ENCODE measurements at regions not wholly inside any gene's neighbourhood (a gene's known extent, or its start where the extent isn't known, plus 50 kb on each side); places are given as distances from the start of the nearest gene placed in this dataset.

DNA sequence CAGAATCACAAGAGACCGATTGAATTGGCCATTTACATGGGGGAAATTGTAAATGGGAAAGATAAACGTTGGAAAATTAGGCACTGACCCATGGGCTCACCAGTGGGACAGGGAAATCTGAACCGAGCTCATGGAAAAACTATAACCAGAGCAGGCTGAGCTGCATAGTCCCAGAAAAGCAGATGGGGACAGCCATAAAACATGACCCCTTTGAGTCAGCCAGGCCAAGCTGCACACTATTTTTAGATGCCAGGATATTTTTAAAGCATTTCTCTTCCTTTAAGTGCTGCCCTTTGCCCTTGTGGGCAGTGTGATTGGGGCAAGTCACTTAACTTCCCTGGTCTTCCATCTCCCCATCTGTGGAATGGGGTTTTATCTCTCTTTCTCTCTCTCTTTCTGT is 184.1 kb downstream of the FOXD2 start (continued):
- no peak for TF ChIP-seq SIX5 (IDR thresholded peaks at IDR 0.05; ENCODE audit: low read depth, low read length)
- no peak for TF ChIP-seq ZNF274 (IDR thresholded peaks at IDR 0.05; ENCODE audit: borderline replicate concordance, extremely low read depth, low read length)
- TF ChIP-seq CHD2 (IDR thresholded peaks at IDR 0.05; ENCODE audit: low read length), result no peak
- TF ChIP-seq RXRA (IDR thresholded peaks at IDR 0.05; ENCODE audit: insufficient read depth, low read depth, low read length), result no peak
- TF ChIP-seq SP1 (IDR thresholded peaks at IDR 0.05; ENCODE audit: low read depth, low read length), result no peak
- TF ChIP-seq HDAC6 (IDR thresholded peaks at IDR 0.05; ENCODE audit: low read depth, low read length), result no peak
- TF ChIP-seq RAD21 (IDR thresholded peaks at IDR 0.05 in 1 of 2, conservative IDR thresholded peaks at IDR 0.05 in 1 of 2; ENCODE audit: low read depth in 2 of 2, low read length in 2 of 2), result no peak

All from H1 (cell line).